Omental fat pad (tissue), 3 donors: ENCODE measurements at regions not wholly inside any gene's neighbourhood (a gene's known extent, or its start where the extent isn't known, plus 50 kb on each side); places are given as distances from the start of the nearest gene placed in this dataset.
A peak's percentile ranks its signal among the peaks of the same experiment; 100 is the strongest.

Experiments
- ATAC-seq: fragments of 150-250 bp; one replicate; pipeline ENCODE4 v1.9.1; 2016; ENCODE audit warnings: mild to moderate bottlenecking, moderate library complexity; ENCODE audit not compliant: low FRiP score
- DNase-seq: peaks from one replicate; pipeline ENCODE4 v3.0.0-alpha.2; 2019; ENCODE audit warnings: low spot score
- TF ChIP-seq, protein P1 (sequence below), 3 donors: fragments of 450-650 bp; IDR thresholded peaks; one replicate each; pipeline ENCODE4 v1.5.1; 2016 to 2017; ENCODE audit warnings: antibody characterized with exemption in 3 of 3, mild to moderate bottlenecking in 3 of 3, moderate library complexity in 2 of 3

- peak; percentile 98 for ATAC-seq
- peak; percentile 33 for DNase-seq
- TF ChIP-seq, protein P1, sequence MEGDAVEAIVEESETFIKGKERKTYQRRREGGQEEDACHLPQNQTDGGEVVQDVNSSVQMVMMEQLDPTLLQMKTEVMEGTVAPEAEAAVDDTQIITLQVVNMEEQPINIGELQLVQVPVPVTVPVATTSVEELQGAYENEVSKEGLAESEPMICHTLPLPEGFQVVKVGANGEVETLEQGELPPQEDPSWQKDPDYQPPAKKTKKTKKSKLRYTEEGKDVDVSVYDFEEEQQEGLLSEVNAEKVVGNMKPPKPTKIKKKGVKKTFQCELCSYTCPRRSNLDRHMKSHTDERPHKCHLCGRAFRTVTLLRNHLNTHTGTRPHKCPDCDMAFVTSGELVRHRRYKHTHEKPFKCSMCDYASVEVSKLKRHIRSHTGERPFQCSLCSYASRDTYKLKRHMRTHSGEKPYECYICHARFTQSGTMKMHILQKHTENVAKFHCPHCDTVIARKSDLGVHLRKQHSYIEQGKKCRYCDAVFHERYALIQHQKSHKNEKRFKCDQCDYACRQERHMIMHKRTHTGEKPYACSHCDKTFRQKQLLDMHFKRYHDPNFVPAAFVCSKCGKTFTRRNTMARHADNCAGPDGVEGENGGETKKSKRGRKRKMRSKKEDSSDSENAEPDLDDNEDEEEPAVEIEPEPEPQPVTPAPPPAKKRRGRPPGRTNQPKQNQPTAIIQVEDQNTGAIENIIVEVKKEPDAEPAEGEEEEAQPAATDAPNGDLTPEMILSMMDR (IDR thresholded peaks at IDR 0.05): no peak
Observed at GRCh38 chr14:34059925-34060650, 109.2 kb upstream of the EGLN3 start.

DNA sequence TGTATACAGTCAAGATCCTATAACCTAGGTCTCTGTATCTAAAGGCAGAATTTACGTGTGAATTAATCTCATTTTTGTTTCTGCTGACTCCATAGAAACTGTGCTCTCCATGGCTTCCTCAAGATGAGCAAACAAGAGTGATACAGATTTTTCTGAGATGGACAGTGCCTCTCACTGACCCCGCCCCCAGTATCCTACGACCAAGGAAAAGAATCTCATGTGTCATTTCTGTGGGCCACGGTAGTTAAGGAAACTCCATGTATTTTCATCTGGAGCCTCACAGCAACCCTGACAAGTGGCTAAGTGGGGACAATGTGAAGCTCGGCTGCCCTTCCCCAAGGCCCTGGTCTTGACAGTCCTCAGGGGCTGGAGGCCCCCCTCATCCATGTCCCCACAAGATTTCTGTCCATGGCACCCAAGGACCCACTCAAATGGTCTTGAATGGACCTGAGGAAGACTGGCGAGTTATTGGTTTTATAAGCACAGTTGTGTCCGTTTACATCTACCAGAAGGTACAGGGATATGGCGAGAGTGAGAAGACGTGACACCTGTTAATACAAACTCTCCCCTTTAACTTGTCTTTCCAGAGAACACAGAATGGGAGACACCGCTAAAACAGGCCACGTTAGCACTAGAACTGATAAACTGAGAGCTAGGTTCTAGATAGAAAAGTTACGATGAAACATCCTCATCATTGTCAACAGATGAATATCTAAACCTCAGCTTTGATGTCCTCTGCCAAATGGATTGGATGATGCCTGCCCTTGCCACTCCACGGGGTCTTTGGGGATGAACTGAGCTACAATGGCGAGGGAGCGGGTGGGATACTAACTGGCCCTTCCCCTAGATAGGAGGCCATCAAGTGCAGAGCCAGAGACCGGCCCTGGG is 108.4 kb upstream of the EGLN3 start:
- TF ChIP-seq, protein P1 (IDR thresholded peaks at IDR 0.05): no peak
- no peak for DNase-seq
- no peak for ATAC-seq

GRCh38 chr14:34058510-34058909 is 107.6 kb upstream of the EGLN3 start:
- no peak for ATAC-seq
- TF ChIP-seq, protein P1 (IDR thresholded peaks at IDR 0.05): no peak
- DNase-seq: no peak

GRCh38 chr14:34056046-34056445 is 105.2 kb upstream of the EGLN3 start:
- TF ChIP-seq, protein P1 (IDR thresholded peaks at IDR 0.05): no peak
- ATAC-seq: no peak
- no peak for DNase-seq

DNA sequence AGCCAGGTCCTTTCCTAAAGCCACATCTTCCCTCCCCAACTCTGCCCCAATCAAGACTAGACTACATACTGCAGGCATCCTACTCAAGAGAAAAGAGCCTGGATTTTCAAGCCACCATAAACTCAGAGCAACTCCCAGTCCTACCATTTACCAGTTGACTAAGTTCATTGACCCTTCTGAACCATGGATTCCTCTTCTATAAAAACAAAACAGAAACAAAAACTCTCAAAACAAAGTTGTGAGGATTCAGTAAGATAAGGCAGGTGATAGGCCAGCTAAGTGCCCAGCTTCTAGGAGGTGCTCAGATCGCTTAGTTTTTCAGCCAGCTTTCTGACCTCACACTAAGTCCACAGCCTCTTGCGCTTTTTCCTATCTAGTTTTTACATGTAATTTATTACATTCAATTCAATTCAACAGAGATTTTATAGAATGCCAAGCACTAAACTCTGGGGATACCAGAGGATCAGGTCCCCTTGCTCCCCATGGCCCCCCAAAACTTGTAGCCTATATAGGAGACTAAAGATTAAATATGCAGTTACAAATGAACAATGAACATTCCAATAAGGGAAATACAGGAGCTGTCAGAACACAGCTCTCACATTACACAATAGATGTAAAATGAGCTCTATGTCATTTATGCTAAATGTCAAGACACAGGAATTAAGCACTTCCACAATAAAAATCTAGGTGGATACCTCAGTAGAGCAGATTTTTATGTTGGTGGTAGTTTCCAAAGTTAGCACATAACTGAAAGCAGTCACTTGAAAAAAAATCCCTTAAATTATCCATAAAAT is 104.5 kb upstream of the EGLN3 start:
- TF ChIP-seq, protein P1 (IDR thresholded peaks at IDR 0.05): no peak
- no peak for ATAC-seq
- no peak for DNase-seq

GRCh38 chr14:34053666-34054065 is 102.8 kb upstream of the EGLN3 start:
- TF ChIP-seq, protein P1 (IDR thresholded peaks at IDR 0.05): no peak
- ATAC-seq: peak; percentile 82
- no peak for DNase-seq
